Ovary (tissue), 7 donors: ENCODE measurements at regions not wholly inside any gene's neighbourhood (a gene's known extent, or its start where the extent isn't known, plus 50 kb on each side); places are given as distances from the start of the nearest gene placed in this dataset.

ENCODE experiments used
- DNase-seq, 5 donors: peaks; one replicate each; pipeline ENCODE4 v3.0.0-alpha.2; 2019 to 2020
- H3K27ac ChIP-seq, 2 donors: fragments of 200-600 bp; one replicate each; pipeline versions ENCODE4 v1.5.1 to v1.8.0; 2019 to 2022
- H3K27me3 ChIP-seq: fragments of 200-600 bp; one replicate; pipeline ENCODE4 v1.8.0; 2022
- H3K36me3 ChIP-seq: fragments of 200-600 bp; sonication (generic); one replicate; pipeline ENCODE4 v1.5.1; 2019
- H3K4me1 ChIP-seq: one replicate; pipeline ENCODE4 v1.8.1; 2013; ENCODE audit warnings: mild to moderate bottlenecking, moderate library complexity; ENCODE audit not compliant: insufficient read depth
- H3K4me3 ChIP-seq: fragments of 200-600 bp; sonication (generic); one replicate; pipeline ENCODE4 v1.5.1; 2017
- H3K9me3 ChIP-seq, 2 donors: fragments of 200-600 bp in 1 of 2; sonication (generic) in 1 of 2; one replicate each; pipeline versions ENCODE4 v1.5.1 to v1.8.1; 2013 to 2019; ENCODE audit warnings: mild to moderate bottlenecking in 1 of 2, moderate library complexity in 1 of 2
- EP300 ChIP-seq: sonication (generic); formaldehyde crosslinking; IDR thresholded peaks from one replicate; pipeline ENCODE4 v1.6.1; 2017; ENCODE audit warnings: antibody characterized with exemption
- POLR2A ChIP-seq: fragments of 450-650 bp; IDR thresholded peaks from one replicate; pipeline ENCODE4 v1.6.1; 2017; ENCODE audit warnings: antibody characterized with exemption, mild to moderate bottlenecking, moderate library complexity
- WGBS, 3 donors: extraction: QIAGEN DNeasy Blood & Tissue Kit in 1 of 3; methylation state at CpG; one replicate each; pipeline versions ENCODE4 v1.1.5 to v1.1.7; 2013 to 2017; 5-methylcytosine and 5-hydroxymethylcytosine counted together
- intact Hi-C, 4 donors: fragments of 100-400 bp; cut with DNase I; formaldehyde crosslinking; loops; one replicate each; pipeline versions ENCODE4 v1.11.0 to v1.15.1; 2022 to 2023
- TF ChIP-seq, protein P1 (sequence below), 3 donors: fragments of 450-650 bp in 2 of 3; fragments of 200-600 bp in 1 of 3; IDR thresholded peaks; one replicate each; pipeline versions ENCODE4 v1.5.1 to v1.8.0; 2016 to 2022; ENCODE audit warnings: antibody characterized with exemption in 3 of 3, mild to moderate bottlenecking in 1 of 3
- donor health status: DM: no; HTN: no; CAD: no; lungs with moderate emphysema.
- donor health status: DM: no; HTN: no; CAD: no.
- donor health status: Bipolar disorder and iron deficiency.
- donor health status: DM: no; HTN: no; CAD: no.
- donor health status: DM: yes; HTN: yes; CAD: no.

DNA sequence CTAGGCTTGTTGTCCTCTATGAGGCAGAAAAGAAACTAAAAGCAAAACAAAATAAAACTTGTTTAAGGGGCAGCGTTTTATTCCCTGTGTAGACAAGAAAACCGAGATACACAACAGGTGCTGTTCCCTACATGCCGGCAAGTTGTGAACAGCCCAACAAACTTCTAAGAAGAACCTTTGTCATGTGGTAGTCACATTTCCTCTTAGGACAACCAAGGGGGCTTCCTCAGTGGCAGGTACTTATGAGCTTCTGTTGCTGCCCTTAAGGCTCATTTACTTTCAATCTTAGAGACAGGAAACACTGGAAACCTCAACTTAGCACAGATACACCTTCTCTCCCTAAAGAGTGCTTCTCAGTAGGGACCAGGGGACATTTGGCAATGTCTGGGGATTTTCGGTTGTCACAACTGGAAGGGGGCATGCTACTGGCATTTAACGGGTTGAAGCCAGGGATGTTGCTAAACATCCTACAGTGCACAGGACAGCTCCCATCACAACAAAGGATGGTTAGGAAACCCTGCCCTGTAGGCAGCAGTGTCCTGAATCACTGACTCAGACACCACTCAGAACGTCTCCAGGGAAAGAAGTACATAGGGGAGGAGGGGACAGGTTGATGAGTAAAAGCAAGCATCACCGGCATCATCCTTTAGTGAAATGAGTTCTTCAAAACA, 111.0 kb downstream of the ASB9 start:
- TF ChIP-seq EP300 (no peak), POLR2A (no peak)
- TF ChIP-seq, protein P1, sequence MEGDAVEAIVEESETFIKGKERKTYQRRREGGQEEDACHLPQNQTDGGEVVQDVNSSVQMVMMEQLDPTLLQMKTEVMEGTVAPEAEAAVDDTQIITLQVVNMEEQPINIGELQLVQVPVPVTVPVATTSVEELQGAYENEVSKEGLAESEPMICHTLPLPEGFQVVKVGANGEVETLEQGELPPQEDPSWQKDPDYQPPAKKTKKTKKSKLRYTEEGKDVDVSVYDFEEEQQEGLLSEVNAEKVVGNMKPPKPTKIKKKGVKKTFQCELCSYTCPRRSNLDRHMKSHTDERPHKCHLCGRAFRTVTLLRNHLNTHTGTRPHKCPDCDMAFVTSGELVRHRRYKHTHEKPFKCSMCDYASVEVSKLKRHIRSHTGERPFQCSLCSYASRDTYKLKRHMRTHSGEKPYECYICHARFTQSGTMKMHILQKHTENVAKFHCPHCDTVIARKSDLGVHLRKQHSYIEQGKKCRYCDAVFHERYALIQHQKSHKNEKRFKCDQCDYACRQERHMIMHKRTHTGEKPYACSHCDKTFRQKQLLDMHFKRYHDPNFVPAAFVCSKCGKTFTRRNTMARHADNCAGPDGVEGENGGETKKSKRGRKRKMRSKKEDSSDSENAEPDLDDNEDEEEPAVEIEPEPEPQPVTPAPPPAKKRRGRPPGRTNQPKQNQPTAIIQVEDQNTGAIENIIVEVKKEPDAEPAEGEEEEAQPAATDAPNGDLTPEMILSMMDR (IDR thresholded peaks at IDR 0.05): no peak
- Histone ChIP-seq H3K9me3 (no peaks in the 10 kb centered on the region), H3K27me3 (no peaks in the 10 kb centered on the region), H3K4me3 (no peak overlapping the region), H3K36me3 (no peaks in the 10 kb centered on the region), H3K27ac (no peak overlapping the region), H3K4me1 (no peaks in the 10 kb centered on the region)
- WGBS, 3 donors: 76 to 84% (median 78%) methylated on average over 7 of the region's 7 CpGs
- intact Hi-C loops: no loop called here
- no peak for DNase-seq

DNA sequence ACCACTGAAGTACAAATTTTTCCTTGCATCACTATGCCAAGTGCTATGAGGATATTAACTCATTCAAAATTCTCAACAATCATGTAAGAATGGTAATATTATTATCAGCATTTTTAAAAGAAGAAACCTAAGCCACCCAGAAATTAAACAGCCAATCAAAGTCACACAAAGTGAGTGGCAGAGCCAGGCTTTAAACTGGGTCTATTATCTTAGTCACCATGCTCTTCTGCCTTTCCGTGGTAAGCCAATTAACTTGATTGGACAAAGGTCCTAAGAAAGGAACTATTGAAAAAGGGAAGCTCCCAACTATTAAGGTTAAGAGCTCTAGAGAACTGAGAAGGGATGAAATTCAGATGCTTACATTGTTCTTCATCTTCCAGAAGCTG, 111.5 kb downstream of the ASB9 start:
- Histone ChIP-seq H3K4me3 (no peak overlapping the region), H3K27ac (no peak overlapping the region), H3K4me1 (no peaks in the 10 kb centered on the region), H3K36me3 (no peaks in the 10 kb centered on the region), H3K27me3 (no peaks in the 10 kb centered on the region), H3K9me3 (no peaks in the 10 kb centered on the region)
- WGBS, 3 donors: 47 to 49% (median 49%) methylated on average over 1 of the region's 1 CpG
- DNase-seq: no peak
- intact Hi-C loops: no loop called here
- TF ChIP-seq, protein P1 (IDR thresholded peaks at IDR 0.05): no peak
- no peak for TF ChIP-seq EP300
- TF ChIP-seq POLR2A: no peak

DNA sequence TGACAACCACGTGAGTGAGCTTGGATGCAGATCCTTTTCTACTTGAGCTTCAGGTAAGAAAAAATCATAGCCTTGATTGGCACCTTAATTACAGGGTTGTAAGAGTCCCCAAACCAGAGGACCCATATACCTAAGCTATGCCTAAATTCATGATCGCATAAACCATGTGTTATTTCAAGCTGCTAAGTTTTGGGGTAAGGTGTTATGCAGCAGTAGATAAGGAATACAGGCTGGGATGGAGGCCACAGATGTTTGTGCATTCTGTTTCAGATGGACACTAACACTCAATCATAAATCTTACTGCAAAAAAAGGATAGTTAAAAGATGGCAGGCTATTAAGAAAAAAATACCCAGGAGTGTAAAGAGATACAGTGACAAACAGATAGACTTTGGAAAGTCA, 112.3 kb downstream of the ASB9 start:
- no peak overlapping the region for H3K4me3 ChIP-seq
- intact Hi-C loops: no loop called here
- no peaks in the 10 kb centered on the region for H3K9me3 ChIP-seq
- H3K36me3 ChIP-seq: no peaks in the 10 kb centered on the region
- no peak overlapping the region for H3K27ac ChIP-seq
- H3K27me3 ChIP-seq: no peaks in the 10 kb centered on the region
- no peak for DNase-seq
- 65 to 76% (median 68%) methylated on average over 2 of the region's 2 CpGs for WGBS, 3 donors
- H3K4me1 ChIP-seq: no peaks in the 10 kb centered on the region
- TF ChIP-seq POLR2A (no peak), EP300 (no peak)
- TF ChIP-seq, protein P1 (IDR thresholded peaks at IDR 0.05): no peak

DNA sequence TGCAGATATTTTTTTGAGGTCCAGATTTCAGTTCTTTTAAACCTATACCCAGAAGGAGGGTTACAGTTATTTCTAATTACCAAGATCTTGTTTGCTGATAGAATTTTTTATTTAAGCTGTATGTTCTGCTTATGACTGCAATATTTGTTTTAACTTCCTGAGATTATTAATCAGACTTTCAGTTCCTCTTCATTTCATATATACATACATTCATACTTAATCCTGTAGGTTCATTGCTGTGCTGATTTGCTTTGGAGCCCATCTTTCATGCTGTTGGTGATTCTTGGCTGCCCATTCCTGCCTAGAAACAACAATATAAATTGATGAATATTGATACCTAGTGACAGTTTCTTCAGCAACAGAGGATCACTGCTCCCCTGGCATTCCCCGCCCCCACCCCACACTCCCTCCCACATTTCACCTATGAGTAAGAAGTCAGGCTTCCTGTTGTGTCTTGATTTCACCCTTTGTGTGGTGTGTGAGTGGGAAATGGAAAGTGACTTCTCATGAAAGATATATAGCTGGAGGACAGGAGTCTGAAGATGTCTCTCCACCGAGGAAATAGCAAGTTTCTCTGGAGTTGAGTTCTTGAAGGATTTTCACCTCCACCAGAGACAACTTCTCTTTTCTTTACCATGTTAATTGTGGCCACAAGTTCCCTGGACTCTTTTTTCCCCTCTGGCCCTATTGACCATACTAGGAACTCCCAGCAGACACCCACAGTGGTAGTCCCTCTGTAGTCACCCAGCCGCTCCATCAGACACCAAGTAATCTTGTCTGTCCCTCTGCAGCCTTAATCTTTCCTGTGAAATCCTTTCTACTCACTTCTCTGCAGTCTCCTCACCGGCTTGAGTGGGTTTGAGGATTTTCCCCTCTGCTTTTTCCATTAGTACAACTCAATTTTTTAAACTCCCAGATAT, 118.4 kb downstream of the ASB9 start:
- Histone ChIP-seq H3K27me3 (no peaks in the 10 kb centered on the region), H3K4me3 (no peak overlapping the region), H3K9me3 (no peaks in the 10 kb centered on the region), H3K36me3 (no peaks in the 10 kb centered on the region), H3K4me1 (no peaks in the 10 kb centered on the region), H3K27ac (no peak overlapping the region)
- intact Hi-C loops: no loop called here
- no peak for DNase-seq
- WGBS, 3 donors: 68 to 74% (median 71%) methylated on average over 4 of the region's 4 CpGs
- TF ChIP-seq EP300: no peak
- no peak for TF ChIP-seq POLR2A
- TF ChIP-seq, protein P1 (IDR thresholded peaks at IDR 0.05): no peak
